GM06990 (cell line): ENCODE measurements at regions not wholly inside any gene's neighbourhood (a gene's known extent, or its start where the extent isn't known, plus 50 kb on each side); places are given as distances from the start of the nearest gene placed in this dataset.

Experiments
- DNase-seq: peaks from one replicate; pipeline ENCODE4 v3.0.0-alpha.2; 2011; ENCODE audit not compliant: insufficient read length; ENCODE audit errors: extremely low read depth
- H3K27me3 ChIP-seq: replicated peaks from 2 replicates; pipeline ENCODE4 v1.6.0; 2011; ENCODE audit warnings: low read length; ENCODE audit not compliant: control insufficient read depth, insufficient read depth
- H3K36me3 ChIP-seq: 2 replicates; pipeline ENCODE4 v1.5.1; 2011; ENCODE audit warnings: low read length; ENCODE audit not compliant: control insufficient read depth, insufficient read depth
- H3K4me3 ChIP-seq: replicated peaks from 2 replicates; pipeline ENCODE4 v1.5.1; 2011; ENCODE audit warnings: low read depth, mild to moderate bottlenecking, control low read depth, low read length
- TF ChIP-seq, protein P1 (sequence below): IDR thresholded peaks from 2 replicates; pipeline ENCODE4 v1.5.1; 2011; ENCODE audit warnings: low read length, control low read depth, mild to moderate bottlenecking, inconsistent platforms; ENCODE audit not compliant: insufficient read depth, poor library complexity, severe bottlenecking

- H3K4me3 ChIP-seq = no peak overlapping the region
- TF ChIP-seq, protein P1, sequence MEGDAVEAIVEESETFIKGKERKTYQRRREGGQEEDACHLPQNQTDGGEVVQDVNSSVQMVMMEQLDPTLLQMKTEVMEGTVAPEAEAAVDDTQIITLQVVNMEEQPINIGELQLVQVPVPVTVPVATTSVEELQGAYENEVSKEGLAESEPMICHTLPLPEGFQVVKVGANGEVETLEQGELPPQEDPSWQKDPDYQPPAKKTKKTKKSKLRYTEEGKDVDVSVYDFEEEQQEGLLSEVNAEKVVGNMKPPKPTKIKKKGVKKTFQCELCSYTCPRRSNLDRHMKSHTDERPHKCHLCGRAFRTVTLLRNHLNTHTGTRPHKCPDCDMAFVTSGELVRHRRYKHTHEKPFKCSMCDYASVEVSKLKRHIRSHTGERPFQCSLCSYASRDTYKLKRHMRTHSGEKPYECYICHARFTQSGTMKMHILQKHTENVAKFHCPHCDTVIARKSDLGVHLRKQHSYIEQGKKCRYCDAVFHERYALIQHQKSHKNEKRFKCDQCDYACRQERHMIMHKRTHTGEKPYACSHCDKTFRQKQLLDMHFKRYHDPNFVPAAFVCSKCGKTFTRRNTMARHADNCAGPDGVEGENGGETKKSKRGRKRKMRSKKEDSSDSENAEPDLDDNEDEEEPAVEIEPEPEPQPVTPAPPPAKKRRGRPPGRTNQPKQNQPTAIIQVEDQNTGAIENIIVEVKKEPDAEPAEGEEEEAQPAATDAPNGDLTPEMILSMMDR = no peak
- H3K36me3 ChIP-seq = no peaks in the 10 kb centered on the region
- no peaks in the 10 kb centered on the region; the same call in 1 of the 2 replicates for H3K27me3 ChIP-seq
- DNase-seq = no peak
These were observed 585.0 kb upstream of the HS6ST1 start for GRCh38 chr2:128903637-128904036.

DNA sequence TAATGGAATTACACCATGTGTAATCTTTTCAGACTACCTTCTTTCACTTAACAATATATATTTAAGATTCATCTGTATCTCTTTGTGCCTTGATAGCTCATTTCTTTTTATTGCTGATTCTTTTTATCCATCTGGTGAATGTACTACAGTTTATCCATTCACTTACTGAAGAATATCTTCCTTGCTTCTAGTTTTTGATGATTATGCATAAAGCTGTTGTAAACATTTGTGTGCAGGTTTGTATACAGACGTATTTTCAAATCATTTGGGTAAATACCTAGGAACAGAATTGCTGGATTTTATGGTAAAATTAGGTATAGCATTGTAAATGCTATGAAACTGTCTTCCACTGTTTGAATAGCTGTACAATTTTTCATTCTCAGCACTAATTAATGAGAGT lies 592.6 kb upstream of the HS6ST1 start:
- no peak for DNase-seq
- Histone ChIP-seq H3K36me3 (no peaks in the 10 kb centered on the region), H3K27me3 (no peaks in the 10 kb centered on the region), H3K4me3 (no peak overlapping the region)
- TF ChIP-seq, protein P1 = no peak

DNA sequence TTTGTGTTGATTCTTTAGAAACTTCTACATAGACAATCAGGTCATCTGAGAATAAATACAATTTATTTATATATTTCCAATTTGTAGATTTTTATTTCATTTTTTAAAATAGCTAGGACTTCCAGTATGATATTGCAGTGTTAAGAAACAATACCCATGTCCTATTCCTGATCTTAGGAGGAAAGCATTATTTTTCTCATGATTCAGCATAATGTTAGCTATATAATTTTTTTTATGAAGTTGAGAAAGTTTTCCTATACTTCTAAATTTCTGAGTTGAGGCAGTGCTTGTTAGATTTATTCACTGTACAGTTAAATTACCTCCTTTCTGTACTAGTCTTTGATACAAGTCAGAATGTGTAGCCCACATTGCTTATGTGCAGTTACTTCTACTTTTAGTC lies 595.7 kb upstream of the HS6ST1 start:
- no peak overlapping the region for H3K4me3 ChIP-seq
- H3K27me3 ChIP-seq = no peaks in the 10 kb centered on the region

DNA sequence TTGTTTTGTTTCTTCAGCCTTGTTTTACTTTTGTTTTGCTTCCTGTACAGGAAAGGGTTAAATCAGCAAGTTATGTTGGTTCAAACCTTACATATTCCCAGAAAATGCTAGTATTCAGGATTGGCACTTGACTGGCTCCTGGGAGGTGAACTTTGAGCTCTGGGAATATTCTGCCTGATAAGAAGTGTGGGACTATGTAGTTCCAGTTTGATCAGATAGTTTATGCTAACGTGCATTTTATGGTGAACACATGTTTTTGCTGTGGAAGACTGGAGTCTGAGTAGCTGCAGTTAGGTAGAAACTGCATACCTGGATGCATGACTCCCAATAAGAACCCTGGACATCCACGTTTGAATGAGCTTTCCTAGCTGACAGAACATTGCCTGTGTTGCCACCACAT lies 603.1 kb upstream of the HS6ST1 start:
- H3K27me3 ChIP-seq = no peaks in the 10 kb centered on the region
- DNase-seq = no peak
- H3K36me3 ChIP-seq = no peaks in the 10 kb centered on the region
- no peak overlapping the region for H3K4me3 ChIP-seq
- TF ChIP-seq, protein P1 = no peak

More for the DNA sequence above, 595.7 kb upstream of the HS6ST1 start:
- no peak for DNase-seq
- TF ChIP-seq, protein P1 = no peak
- no peaks in the 10 kb centered on the region for H3K36me3 ChIP-seq

DNA sequence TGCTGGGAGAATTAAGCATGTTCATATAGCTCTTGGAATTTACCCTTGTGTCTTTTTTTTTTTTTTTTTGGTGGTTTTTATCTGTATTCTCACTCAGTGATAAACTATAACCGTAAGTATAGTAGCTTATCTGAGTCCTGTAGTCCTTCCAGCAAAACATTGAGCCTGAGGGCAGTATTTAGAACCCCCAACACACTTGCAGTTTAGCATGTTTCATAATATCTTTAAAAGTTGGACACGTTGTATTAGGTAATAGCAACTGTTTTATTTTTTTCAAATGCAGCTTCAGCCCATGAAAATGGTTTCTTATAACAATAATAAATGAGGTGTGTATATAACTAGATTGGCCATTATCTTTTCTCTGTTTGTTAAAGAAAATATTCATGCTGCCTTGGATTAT lies 603.5 kb upstream of the HS6ST1 start:
- H3K27me3 ChIP-seq = no peaks in the 10 kb centered on the region
- no peaks in the 10 kb centered on the region for H3K36me3 ChIP-seq
- TF ChIP-seq, protein P1 = no peak
- no peak overlapping the region for H3K4me3 ChIP-seq
- no peak for DNase-seq

- H3K4me3 ChIP-seq = no peak overlapping the region
- TF ChIP-seq, protein P1 = no peak
- no peaks in the 10 kb centered on the region for H3K27me3 ChIP-seq
- DNase-seq = no peak
- H3K36me3 ChIP-seq = no peaks in the 10 kb centered on the region
These were observed 607.0 kb upstream of the HS6ST1 start for GRCh38 chr2:128925631-128926030.
